T-helper 2 cell treated with Interferon-gamma antibody and Interleukin-4, amounts not matched to agents 100 ng/mL and 5 ng/mL, for 36 hours (primary cell): ENCODE measurements at regions not wholly inside any gene's neighbourhood (a gene's known extent, or its start where the extent isn't known, plus 50 kb on each side); places are given as distances from the start of the nearest gene placed in this dataset.
"Not testable (repeated sequence)": the region's sequence is repeated elsewhere in the genome, so short reads cannot be mapped to it uniquely, and the experiment has no call there.

Experiments used
- intact Hi-C: fragments of 100-400 bp; cut with micrococcal nuclease; formaldehyde crosslinking; loops from one replicate; pipeline ENCODE4 v1.15.1; 2023

DNA sequence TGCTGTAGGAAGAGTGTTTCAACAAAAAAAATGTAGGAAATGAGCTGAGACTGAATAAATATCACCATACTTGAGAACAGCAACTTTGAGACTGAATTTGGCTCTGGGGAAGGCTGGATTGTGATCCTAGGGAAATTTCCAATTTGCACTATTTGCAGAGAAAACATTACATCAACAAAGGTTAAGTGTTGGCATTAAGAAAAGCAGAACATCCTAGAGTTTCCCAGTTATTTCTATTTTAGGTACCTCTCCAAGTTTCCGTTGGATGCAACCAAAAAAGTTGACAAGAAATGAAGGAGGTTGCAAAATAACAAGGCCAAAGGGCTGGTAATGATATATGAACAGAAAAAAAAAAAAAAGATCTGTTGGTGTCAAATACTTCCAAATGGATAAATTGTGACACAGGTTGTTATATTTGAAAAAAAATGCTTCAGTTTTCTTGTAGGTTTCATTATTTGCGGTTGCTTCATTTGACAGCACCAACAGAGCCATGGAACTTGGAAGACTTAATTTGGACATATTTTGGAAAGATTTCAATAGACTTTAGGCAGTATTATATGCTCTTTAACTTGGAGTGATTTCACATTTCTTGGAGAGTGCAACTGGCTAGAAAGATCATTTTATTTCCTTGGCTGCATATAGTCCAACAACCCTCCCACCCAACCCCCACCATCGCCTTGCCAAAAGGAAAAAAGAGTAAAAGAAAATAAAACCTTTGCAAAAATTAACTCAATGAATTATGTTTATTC lies 230.8 kb downstream of the ZNF608 start:
- intact Hi-C loops, result no loop called here

DNA sequence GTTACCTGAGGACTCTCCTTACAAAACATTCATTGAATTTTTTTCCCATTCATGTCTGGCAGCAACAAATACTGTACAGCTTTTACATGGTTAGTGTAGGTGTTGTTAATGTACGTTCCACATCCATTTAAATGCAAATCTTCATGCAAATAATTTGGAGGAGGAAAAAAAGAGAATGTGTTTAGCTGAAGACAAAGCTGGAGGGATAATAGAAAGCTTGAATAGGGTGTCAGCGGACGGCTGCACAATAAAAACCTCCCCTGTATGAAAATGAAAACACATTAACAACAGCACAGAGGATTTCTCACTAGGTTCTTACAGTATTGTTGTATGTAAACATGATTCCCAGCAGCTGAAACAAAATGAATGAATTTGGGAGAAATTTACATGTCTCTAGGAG lies 231.5 kb downstream of the ZNF608 start:
- intact Hi-C loops, result no loop called here

DNA sequence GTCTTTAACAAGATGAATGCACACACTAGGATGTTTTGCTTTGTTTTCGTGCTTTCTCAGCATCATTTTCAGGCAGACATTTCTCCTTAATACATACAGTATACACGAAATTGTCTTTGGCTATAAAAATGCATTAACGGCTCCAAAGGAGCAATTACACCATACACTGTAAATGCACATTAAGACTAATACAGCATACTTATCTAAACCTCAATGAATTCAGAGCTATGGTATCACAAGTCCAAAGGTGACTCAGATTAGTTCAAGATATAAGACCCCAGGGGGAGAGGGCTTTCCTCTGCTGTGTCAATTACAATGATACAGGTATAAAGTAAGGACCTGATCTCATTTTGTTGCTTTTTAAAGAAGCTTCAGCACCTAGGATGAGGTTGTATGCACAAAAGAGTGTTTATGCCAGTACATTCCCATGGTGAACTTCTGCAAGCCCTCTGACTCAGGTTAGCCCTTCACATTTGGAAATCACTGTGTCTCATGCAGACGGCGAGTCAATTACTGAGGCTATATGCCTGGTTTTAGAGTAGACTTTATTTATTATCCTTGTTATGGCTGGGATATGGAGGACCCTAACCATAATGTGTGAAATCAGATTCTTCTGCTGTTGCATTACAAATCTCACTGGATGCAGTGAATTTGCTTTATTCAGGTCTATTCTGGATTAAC lies 233.3 kb downstream of the ZNF608 start:
- intact Hi-C loops, result no loop called here

DNA sequence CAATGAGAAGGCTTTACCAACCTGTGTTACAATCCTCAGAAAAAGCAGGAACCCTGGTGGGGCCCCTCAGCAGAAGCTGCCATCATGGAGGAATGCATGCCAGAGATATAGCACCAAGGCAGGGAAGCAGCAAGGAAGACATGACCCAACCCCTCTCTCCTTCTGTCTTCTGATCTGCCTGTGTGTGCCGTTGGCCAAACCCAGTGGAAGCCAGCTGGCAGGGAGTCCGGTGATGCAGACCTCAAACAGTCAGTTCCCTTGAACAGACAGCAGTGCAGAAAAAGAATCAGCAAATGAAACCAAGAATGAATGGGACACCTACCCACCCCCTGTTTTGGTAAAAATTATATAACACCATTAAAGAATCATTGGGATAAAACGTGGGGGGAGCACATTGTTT lies 234.2 kb downstream of the ZNF608 start:
- intact Hi-C loops, result no loop called here

DNA sequence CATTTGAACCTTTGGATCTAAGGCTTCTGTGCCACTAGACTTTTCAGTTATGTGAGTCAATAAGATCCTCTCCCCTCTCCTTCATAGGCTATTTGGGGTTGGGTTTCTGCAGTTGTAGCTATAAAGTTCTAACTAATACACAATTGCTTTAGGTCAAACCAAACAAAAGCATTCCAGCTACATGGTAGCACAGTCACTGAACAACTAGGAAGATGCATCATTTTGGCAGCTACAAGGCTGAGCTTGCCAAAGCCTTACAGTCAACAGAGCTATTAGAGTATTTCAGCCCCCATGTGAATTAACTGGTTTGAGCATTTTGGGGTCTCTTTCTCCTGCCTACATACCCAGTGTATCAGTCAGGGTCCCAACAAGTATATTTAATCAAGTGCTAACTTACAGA lies 234.6 kb downstream of the ZNF608 start:
- intact Hi-C loops, result no loop called here

DNA sequence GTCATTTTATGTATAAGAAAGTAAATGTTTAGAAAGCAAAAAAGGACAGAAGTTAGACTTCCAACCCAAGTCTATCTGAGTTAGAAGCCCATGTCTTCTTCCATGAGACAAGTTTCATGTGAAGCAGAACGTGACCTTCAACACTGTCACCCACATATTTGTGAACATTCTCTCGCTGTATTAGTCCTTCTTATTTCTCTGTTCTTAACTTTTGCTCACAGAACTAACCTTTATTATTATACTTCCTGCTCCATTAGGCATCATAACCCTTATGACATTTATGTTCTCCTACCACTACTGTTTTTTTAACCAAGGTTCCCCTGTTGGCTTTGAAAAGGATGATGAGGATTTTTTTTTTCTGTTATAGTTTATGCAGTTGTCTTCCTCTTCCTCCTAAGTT lies 238.8 kb downstream of the ZNF608 start:
- intact Hi-C loops, result no loop called here

DNA sequence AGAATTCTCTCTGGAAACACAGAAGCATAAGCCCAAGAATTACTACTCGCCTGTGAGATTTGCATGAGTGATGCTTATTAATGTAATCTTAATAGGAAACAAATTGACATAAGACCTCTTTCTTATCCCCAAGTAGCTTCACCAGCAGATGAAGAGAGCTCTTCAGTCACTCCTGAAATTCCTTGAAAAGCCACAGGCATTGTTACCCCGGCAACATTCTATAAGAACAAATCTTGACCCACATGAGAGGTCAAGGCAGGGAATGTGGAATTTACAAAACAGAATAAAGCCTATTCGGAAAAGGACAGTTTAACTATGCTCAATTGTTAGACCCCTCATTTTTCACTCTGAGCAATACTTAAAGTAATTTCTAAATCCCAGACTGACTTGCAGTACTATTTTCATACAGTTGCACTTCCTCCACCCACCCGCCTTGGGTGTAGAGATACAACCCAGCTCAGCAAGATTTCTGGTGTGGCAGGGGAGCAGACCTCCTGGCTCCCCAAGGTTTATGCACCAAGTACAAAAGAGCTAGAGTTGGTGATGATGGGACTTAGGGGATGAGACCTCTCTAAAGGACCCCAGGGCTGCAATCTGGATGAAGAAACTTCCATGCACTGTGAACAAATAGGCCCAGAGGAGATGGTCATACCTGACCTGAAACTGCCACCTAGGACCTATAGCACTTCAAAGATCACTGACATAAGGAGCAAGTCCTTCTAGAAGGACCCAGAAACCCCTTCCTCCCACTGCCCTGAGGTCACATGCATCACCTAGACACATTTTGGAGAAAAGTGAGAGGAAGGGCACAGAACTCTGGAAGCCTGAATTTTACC lies 242.1 kb downstream of the ZNF608 start:
- intact Hi-C loops, result no loop called here

DNA sequence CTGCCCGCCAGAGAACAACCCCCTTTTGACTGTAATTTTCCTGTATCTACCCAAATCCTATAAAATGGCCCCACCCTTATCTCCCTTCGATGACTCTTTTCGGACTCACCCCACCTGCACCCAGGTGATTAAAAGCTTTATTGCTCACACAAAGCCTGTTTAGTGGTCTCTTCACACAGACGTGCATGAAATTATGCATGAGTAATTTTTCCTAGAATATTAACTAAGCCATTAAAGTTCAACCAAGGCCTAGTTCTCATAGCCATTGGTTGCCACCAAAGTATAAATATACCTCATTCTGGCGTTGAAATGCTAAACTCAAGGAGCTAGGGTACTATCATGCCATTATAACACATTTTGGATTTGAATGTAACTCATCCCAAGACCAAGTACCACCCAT lies 243.9 kb downstream of the ZNF608 start:
- intact Hi-C loops, result no loop called here

DNA sequence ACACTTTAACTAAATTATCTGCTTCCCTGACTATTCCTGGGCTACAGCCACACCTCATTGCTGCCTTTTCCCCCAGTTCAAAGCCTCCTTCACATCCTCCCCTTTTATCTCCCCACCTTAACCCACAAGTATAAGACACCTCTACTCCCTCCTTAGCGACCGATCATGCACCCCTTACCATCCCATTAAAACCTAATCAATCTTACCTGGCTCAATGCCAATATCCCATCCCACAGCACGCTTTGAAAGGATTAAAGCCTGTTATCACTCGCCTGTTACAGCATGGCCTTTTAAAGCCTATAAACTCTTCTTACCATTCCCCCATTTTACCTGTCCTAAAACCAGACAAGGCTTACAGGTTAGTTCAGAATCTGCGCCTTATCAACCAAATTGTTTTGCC lies 246.6 kb downstream of the ZNF608 start:
- intact Hi-C loops, result not testable (repeated sequence)

DNA sequence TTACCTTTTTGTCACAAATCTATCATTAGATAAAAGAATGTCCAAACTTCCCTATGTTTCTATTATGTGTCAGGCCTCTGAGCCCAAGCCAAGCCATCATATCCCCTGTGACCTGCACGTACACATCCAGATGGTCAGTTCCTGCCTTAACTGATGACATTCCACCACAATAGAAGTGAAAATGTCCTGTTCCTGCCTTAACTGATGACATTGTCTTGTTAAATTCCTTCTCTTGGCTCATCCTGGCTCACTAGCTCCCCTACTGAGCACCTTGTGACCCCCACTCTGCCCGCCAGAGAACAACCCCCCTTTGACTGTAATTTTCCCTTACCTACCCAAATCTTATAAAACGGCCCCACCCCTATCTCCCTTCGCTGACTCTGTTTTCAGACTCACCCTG lies 249.5 kb downstream of the ZNF608 start:
- intact Hi-C loops, result not testable (repeated sequence)

DNA sequence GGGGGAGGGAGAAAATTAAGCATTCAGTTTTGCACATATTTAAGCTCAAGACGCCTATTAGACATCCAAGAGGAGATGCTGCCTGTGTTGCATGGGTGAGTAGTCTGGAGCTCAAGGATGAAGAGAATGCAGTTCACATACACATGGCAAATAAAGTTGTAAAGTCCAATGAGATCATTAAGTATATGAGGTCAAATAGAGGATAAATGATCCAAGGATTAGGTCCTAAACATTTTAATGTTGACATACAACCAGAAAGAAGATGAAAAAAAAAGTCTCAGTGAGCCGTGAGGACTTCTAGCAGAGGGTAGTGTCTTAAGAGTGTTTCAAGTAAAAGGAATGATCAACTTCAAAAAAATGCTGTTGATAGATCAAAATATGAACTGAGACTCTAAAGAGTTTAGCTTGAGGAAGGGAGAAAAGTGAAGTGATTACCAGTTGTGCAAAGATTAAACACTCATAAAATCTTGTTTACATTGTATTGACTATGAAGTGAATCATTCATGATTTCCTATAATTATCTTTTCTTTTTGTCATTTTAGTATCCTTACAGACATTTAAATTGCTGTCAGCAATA lies 251.8 kb downstream of the ZNF608 start:
- intact Hi-C loops, result no loop called here

DNA sequence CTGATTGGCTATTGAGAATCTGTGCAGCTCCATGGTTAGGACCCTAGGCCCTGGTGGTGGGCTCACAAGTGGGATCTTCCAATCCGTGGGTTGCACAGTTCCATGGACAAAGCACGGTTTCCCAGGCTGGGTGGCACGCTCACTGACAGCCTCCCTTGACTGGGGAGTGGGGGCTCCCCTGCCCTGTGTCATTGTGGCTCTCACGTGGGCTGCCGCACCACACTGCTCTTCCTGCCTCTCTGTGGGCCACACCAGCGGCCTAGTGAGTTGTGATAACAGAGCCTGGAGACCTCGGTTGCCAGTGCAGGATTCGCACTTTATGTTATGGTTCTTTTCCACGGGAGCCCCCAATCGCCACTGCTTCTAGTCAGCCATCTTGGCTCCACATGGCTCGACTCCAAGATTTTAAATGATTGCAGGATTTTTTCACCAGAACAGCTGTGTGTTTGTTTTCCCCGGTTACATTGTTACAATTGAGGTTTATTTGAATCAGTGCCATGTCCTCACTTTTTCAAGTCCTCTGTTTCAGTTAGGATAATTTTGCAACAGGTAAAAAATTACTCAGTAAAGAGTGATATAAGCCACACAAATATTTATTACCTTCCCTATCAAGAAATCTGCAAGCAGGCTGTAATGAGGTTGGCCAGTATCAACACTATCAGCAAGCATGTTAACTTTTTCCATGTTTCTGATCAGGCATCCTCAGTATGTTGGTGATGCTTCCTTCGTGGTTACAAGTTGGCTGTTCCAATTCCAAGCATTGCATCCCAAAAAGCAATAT lies 253.8 kb downstream of the ZNF608 start:
- intact Hi-C loops, result no loop called here

DNA sequence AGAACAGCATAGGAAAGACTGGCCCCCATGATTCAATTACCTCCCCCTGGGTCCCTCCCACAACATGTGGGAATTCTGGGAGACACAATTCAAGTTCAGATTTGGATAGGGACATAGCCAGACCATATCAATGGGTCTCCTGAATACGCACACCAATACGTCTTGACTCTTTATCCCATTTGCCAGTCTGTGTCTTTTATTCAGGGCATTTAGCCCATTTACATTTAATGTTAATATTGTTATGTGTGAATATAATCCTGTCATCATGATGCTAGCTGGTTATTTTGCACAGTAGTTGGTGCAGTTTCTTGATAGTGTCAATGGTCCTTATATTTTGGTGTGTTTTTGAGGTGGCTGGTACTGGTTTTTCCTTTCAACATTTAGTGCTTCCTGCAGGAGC lies 256.1 kb downstream of the ZNF608 start:
- intact Hi-C loops, result not testable (repeated sequence)

DNA sequence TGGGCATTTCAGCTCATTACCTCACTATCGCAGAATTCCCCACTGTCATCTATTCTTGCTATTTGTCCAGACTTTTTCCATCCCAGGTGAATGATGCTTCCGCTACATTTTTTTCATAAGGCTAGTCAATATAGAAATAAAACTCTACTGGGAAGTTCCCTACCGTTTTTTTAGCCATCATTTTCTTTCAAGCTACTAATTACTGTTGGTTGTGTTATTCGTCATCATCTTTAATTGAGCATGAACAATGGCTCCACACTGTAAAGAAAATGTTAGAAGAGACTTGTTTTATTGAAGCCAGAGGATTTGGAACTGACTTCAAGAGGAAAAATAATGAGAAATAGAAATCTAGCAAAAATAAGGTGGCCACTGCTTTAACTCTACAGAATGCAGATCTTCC lies 265.0 kb downstream of the ZNF608 start:
- intact Hi-C loops, result no loop called here

DNA sequence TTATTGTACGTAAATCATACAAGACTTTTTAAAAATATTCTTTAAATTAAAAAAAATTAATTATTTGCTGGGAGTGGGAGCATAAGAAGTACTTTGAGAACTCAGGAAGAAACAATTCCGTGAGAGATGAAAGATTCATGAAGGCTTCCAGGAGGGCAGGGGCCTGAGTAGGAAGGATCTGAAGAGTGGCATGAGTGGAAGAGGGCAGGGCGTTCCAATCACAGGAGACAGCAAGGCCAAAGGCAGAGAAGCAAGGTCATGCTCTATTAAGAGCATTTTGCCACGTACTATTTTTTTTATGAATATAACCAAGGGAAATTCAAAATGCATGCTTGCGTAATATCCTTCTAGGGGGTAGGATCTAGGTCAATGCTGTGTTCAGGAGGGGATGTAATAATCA lies 265.5 kb downstream of the ZNF608 start:
- intact Hi-C loops, result no loop called here

DNA sequence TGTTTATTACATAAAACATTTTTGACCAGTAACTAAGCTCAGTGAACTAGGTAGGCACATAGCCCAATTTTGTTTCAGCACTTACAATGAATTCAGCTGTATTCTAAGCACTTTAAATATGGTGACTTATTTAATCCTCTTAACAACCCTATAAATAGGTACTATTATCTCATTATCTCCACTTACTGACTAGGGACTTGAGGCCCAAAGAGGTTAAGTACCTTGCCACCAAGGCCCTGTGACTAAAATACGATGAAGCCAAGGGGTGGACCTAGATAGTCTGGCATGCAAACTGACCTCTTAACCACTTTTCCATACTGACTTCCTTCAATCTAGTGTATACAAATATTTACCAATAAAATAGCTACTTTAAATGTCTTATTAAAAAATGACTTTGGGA lies 266.4 kb downstream of the ZNF608 start:
- intact Hi-C loops, result no loop called here

DNA sequence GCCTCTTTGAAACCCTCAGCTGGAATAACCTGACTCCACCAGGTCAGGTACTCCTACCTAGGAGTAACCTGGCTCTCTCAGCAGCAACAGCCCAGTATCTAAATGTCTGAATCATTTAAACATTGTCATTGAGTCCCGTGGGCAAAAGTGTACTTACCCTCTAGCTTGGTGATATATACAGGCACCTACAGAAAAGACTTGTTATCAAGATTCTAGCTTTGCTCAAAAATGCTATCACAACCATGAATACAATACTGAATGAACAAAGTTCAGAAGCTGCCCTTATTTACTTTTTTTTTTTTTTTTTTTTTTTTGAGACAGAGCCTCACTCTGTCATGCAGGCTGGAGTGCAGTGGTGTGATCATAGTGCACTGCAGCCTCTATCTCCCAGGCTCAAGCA lies 268.2 kb downstream of the ZNF608 start:
- intact Hi-C loops, result no loop called here

DNA sequence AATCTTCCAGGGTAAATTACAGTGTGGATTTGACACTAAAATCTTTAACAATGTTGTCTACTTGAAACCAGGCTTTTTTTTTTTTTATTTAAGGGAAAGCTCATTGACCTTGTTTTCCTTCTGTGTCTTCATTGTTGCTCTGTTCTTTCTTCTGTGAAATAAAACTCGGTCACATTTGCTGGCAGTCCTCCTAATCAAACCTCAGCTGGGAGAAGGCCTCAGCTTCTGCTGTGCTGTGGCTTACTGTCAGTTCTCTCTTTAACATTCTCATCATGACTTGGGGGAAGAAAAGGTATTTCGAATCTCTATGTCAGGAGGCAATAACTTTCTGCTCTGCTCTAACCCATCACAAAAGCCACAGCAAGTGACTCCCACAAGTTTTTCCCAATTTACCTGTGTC lies 268.9 kb downstream of the ZNF608 start:
- intact Hi-C loops, result no loop called here

DNA sequence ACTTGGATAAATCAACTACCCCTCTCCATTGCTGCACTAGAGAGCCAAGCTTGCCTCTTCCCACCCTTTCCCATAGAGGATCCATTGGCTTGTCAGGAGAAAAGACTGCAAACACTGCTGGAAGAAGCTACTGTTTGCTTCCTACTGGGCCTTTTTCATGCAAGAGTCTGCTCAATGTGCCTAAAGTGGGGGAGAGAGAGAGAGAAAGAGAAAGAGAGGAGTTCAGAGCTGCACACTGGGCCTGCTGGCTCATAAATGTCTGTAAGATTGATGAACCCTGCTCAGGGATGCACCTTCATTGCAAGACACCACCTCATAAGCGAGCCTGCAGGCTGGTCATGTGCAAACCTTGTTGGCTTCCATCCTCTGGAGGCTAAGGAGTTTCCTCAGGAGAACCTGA lies 269.4 kb downstream of the ZNF608 start:
- intact Hi-C loops, result no loop called here

DNA sequence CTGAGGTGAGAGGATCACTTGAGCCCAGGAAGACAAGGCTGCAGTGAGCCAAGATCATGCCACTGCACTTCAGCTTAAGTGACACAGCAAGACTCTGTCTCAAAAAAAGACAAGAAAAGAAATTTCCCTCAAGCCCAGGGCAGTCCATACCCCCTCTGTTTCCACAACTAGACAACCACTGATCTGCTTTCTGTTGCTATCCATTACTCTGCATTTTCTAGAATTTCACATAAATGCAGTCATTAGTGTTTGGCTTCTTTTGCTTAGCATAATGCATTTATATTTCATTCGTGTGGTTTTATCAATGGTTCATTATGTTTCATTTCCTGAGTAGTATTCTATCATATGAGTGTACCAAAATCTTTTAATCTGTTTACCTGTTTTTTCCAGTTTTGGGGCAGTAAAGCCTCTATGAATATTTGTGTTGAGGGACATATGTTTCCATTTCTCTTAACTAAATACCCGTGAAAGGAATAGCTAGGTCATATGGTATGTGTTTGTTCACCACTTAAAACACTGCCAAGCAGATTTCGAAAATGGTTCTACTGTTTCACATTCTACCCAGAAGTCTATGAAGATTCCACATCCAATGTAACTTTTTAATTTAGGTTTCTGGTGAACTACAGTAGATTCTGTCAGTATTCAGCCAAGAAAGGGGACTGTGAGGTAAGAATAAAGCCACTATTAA lies 271.8 kb downstream of the ZNF608 start:
- intact Hi-C loops, result no loop called here
